Stimulated activated CD8-positive, alpha-beta memory T cell treated with anti-CD3 and anti-CD28 coated beads, Interleukin-7, amount 100 ng/mL, for 48 hours (primary cell): ENCODE measurements at regions not wholly inside any gene's neighbourhood (a gene's known extent, or its start where the extent isn't known, plus 50 kb on each side); places are given as distances from the start of the nearest gene placed in this dataset.

Experiments
- DNase-seq, 2 donors: peaks; one replicate each; pipeline ENCODE4 v3.0.0-alpha.2; 2020; ENCODE audit warnings: low read depth in 1 of 2; ENCODE audit errors: extremely low read depth in 1 of 2

GRCh38 chr14:94685166-94685581, 73.0 kb downstream of the SERPINA3 start:
- no peak for DNase-seq

DNA sequence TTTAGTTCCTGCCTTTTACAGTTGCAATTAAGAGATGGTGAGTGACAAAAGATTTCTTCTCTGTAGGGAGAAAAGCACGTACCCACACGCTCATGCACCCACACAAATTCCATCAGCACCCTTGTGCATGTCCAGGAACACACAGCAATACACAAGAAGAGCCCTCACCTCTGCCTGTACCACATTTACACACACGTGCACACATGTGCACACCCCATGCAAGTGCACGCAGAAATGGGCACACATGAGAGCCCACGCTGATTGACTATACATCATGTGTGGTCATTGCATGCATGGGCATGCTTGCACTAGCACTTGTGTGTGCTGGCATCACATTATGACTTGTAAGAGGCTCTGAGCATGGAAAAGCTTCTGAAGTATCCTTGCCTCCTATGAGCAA, 70.5 kb downstream of the SERPINA3 start:
- no peak for DNase-seq

DNA sequence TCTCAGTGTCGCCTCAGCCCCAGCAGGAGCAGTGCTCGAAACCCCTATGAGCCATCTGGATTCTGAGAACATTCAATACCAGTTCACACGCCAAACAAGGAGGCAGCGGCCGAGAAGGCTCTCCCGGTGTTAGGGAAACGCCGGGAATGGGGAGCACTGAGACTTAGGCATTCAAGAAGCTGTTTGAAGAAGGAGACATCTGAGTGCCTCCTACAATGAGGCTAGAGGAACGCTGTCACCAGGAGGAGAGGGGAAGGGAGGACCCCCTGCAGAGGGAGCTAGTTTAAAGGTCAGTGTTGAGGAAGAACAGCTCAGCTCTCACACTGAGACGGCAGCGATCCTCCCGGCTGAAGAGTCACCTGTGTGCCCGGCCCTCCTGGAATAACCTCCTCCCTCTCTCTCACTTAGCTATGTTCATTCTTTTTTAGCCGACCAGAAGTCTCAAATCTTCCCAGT, 69.9 kb downstream of the SERPINA3 start:
- DNase-seq = no peak

- DNase-seq = no peak
These were observed 69.3 kb downstream of the SERPINA3 start for GRCh38 chr14:94681300-94682060.

DNA sequence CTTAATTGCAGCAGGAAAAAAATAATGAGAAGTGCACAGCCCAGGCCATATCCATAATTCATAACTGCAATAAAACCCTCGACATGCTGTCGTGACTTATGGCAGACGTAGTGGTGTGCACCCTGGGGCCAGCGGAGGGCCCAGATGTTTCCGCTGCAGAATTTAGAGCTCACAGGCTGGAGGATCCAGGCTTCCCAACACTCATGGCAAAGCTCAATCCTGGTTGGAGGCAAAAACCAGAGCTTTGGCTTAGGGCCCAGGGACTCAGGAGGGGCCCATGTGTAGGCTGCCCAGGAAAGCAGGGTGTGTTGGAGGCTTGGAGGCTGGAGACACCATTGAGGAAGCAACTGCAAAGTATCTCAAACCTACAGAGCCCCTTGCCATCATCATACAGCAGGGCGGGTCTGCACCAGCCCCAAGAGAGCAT, 68.7 kb downstream of the SERPINA3 start:
- no peak for DNase-seq

GRCh38 chr14:94679937-94680861, 68.0 kb downstream of the SERPINA3 start:
- DNase-seq = no peak

- no peak for DNase-seq
These were observed 67.1 kb downstream of the SERPINA3 start for GRCh38 chr14:94679106-94679810.

DNA sequence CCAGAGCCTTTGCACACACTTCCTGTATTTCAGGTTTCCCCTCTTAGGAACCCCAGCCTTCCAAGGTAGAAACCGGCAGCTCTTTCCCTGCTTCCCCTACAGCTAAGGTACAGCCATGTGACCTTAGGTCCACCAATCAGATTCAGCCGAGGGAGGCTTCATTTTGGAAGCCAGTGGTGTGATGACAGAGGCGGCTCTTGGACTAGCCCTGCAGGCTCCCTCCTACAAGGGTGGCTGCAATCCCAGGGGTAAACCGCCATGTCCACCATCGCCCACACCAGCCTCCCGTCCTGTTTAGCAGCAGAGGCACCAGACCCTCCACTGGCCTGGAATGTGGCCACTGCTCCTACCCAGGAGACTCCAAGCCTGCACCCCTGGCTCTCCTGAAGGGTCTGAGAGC, 65.6 kb downstream of the SERPINA3 start:
- no peak for DNase-seq

GRCh38 chr14:94677213-94677612, 65.0 kb downstream of the SERPINA3 start:
- DNase-seq = no peak

DNA sequence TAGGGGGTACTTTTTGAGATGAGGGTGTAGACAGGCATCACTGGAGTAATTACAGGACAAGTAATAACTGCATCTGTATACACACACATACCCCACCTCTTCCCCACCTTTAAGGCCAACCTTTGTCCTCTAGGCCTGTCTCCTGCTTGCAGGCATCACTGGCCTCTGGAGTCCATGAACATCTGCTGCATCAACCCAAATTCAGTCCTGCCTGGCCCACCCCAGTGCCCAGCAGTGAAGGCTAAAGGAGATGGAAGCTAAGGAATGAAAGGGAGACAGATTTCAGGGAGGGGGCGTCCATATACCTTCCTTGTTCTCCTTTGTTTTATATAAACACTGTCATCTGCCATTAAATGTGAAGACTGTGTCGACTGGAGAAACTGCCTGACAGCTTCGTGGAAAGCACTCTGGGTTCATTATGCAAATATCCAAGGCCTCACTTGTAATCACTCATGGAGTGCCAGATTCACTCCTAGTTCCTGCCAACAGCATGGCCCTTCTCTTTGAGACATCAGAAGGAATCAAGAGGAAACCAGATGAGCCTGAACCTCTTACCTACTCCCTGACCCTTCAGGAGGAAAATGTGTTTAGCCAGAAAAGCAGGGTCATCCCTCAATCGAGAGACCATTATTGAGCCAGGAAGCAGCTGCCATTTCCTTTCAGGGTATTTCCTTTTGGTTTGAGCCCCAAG, 64.4 kb downstream of the SERPINA3 start:
- no peak for DNase-seq

GRCh38 chr14:94675036-94675435, 62.8 kb downstream of the SERPINA3 start:
- DNase-seq = no peak

DNA sequence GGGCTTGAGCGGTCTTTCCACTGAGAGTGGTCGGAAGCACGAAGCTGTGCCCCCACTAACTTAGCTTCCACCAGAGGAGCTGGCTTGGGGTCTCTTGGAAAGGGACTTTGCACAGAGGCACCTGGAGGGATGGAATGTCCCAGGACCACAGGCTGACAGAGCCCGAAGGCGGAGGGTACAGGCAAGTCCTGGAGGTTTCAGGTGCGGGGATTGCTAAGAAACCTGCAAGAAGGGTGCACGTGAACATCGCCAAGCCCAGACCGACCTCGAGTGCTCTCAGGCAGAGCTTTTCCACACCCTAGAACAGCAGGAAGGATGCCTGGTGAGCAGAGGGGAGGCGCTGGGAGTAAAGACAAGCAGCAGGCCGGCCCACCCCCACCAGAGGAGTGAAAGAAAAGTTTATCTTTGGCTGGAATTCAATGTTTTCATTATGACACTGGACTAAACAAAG, 61.6 kb downstream of the SERPINA3 start:
- DNase-seq = no peak
